Uterus (tissue), 2 donors: ENCODE measurements at regions not wholly inside any gene's neighbourhood (a gene's known extent, or its start where the extent isn't known, plus 50 kb on each side); places are given as distances from the start of the nearest gene placed in this dataset.

Experiments used
- CTCF ChIP-seq, 4 experiments: fragments of 200-600 bp in 2 of 4; fragments of 450-650 bp in 2 of 4; sonication (generic) in 2 of 4; IDR thresholded peaks; one replicate each; pipeline ENCODE4 v1.5.1; 2016 to 2019; ENCODE audit warnings: antibody characterized with exemption in 4 of 4, mild to moderate bottlenecking in 2 of 4, moderate library complexity in 1 of 4
- POLR2A ChIP-seq, 2 donors: fragments of 450-650 bp; IDR thresholded peaks; one replicate each; pipeline ENCODE4 v1.6.1; 2016; ENCODE audit warnings: antibody characterized with exemption in 2 of 2, mild to moderate bottlenecking in 1 of 2, moderate library complexity in 1 of 2

DNA sequence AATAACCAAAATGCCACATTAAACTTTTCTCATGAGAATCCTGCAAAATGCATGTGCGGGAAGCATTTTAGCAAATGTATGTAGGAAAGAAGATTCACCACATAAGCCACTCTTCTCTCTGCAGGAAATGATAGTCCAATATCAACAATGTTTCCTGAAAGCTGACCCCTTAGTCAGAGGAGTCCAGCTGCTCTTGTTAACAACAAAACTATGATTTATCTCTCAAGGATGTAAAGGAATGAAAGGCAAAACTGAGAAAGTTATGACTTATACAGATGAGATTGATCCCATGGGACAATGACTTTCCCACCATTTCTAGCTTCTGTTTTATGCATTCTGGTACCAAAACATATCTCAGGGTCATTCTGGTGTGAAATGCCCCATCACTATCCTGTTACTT lies 125.0 kb upstream of the EDNRA start:
- TF ChIP-seq CTCF (IDR thresholded peaks at IDR 0.05) = no peak
- TF ChIP-seq POLR2A (IDR thresholded peaks at IDR 0.05) = no peak
